K562 (cell line): ENCODE measurements at regions not wholly inside any gene's neighbourhood (a gene's known extent, or its start where the extent isn't known, plus 50 kb on each side); places are given as distances from the start of the nearest gene placed in this dataset.

Experiments
- ATAC-seq: fragments of 200-7000 bp; cut with Tn5 transposase; 3 replicates; pipeline ENCODE4 v1.9.1; 2020; ENCODE audit warnings: moderate library complexity
- BruUV-seq: library from RNA; stranded (reverse); fragments of 400-500 nt; replicated peaks from 2 replicates; lab custom pipeline; 2021; lab: Mats Ljungman, UMichigan
- CTCF ChIA-PET: fragments of 300-600 bp; formaldehyde crosslinking; extraction: SDS; loops from one replicate; lab custom pipeline; 2021; ENCODE audit warnings: low intra/inter-chr PET ratio; lab: Yijun Ruan, JAX
- POLR2A ChIA-PET: fragments of 300-600, 350-650 bp; sonication (Branson Sonifier 250); formaldehyde crosslinking; extraction: SDS; loops from one replicate; lab custom pipeline; 2021; ENCODE audit warnings: antibody characterized with exemption, inconsistent platforms; lab: Yijun Ruan, JAX
- DNase-seq, 4 experiments: peaks; one replicate each; pipeline versions ENCODE4 v3.0.0 to v3.0.0-alpha.2; 2011 to 2018; ENCODE audit warnings: low spot score in 3 of 4, mixed read lengths in 3 of 4; ENCODE audit errors: extremely low read depth in 1 of 4
- FAIRE-seq: peaks from 2 replicates; lab custom pipeline; 2011; peaks lifted over from hg19 to GRCh38; lab: Jason Lieb, UNC
- H2AFZ ChIP-seq: 2 replicates; pipeline ENCODE4 v1.6.0; 2011; ENCODE audit warnings: low read depth, low read length, control low read depth, inconsistent platforms
- H3K27ac ChIP-seq: fragments of 200-600 bp; 3 replicates; pipeline ENCODE4 v1.8.0; 2011; ENCODE audit warnings: low read depth, mild to moderate bottlenecking, control low read depth, inconsistent platforms, low read length, moderate library complexity, mixed read lengths; ENCODE audit errors: extremely low read depth
- H3K27me3 ChIP-seq, 2 experiments: fragments of 300-600 bp in 1 of 2; 2 replicates in 1 of 2; 3 replicates in 1 of 2; pipeline versions ENCODE4 v1.6.0 to v1.8.0; 2011; ENCODE audit warnings: inconsistent platforms in 2 of 2, low read length in 2 of 2, mild to moderate bottlenecking in 1 of 2, mixed read lengths in 1 of 2, moderate library complexity in 1 of 2; ENCODE audit not compliant: control insufficient read depth in 2 of 2, insufficient read depth in 2 of 2
- H3K36me3 ChIP-seq: fragments of 300-600 bp; 3 replicates; pipeline ENCODE4 v1.8.0; 2011; ENCODE audit warnings: mild to moderate bottlenecking, low read length, inconsistent platforms; ENCODE audit not compliant: control insufficient read depth, insufficient read depth
- H3K4me1 ChIP-seq, 2 experiments: fragments of 200-600 bp in 1 of 2; replicated peaks in 1 of 2; 2 replicates in 1 of 2; 3 replicates in 1 of 2; pipeline versions ENCODE4 v1.5.1 to v1.8.0; 2011; ENCODE audit warnings: inconsistent platforms in 2 of 2, low read length in 2 of 2, mild to moderate bottlenecking in 1 of 2, mixed read lengths in 1 of 2, moderate library complexity in 1 of 2; ENCODE audit not compliant: control insufficient read depth in 2 of 2, insufficient read depth in 2 of 2
- H3K4me2 ChIP-seq: 2 replicates; pipeline ENCODE4 v1.6.1; 2011; ENCODE audit warnings: low read length, control low read depth, inconsistent platforms, mixed read lengths; ENCODE audit not compliant: insufficient read depth
- H3K4me3 ChIP-seq: fragments of 200-600 bp; sonication (generic), shearing (Covaris generic); 2 replicates; pipeline ENCODE4 v1.5.1; 2016; ENCODE audit warnings: control low read depth, inconsistent platforms
- H3K79me2 ChIP-seq: fragments of 200-600 bp; 3 replicates; pipeline ENCODE4 v1.8.0; 2011; ENCODE audit warnings: low read length, inconsistent platforms; ENCODE audit not compliant: control insufficient read depth, insufficient read depth
- H3K9ac ChIP-seq, 2 experiments: 2 replicates each; pipeline versions ENCODE4 v1.6.0 to v1.6.1; 2011; ENCODE audit warnings: low read depth in 2 of 2, low read length in 2 of 2, control low read depth in 1 of 2, inconsistent platforms in 1 of 2, mild to moderate bottlenecking in 1 of 2, mixed read lengths in 1 of 2; ENCODE audit not compliant: insufficient read depth in 1 of 2
- H3K9me1 ChIP-seq: one replicate; pipeline ENCODE4 v1.6.0; 2011; ENCODE audit warnings: inconsistent platforms, mild to moderate bottlenecking, low read length, moderate library complexity; ENCODE audit not compliant: control insufficient read depth, insufficient read depth
- H3K9me3 ChIP-seq: replicated peaks from 2 replicates; pipeline ENCODE4 v1.5.1; 2011; ENCODE audit warnings: low read depth, low read length, inconsistent platforms; ENCODE audit not compliant: control insufficient read depth, insufficient read depth
- H4K20me1 ChIP-seq: replicated peaks from 2 replicates; pipeline ENCODE4 v1.6.1; 2011; ENCODE audit warnings: low read length, inconsistent platforms, mixed read lengths; ENCODE audit not compliant: control insufficient read depth, insufficient read depth
- COPS2 ChIP-seq: fragments of 450-650 bp; conservative IDR thresholded peaks from 2 replicates; pipeline ENCODE4 v1.6.1; 2016; ENCODE audit warnings: mild to moderate bottlenecking, moderate library complexity
- KLF16 ChIP-seq: IDR thresholded peaks from 2 replicates; pipeline ENCODE4 v1.6.1; 2016; ENCODE audit warnings: antibody characterized with exemption
- MCM2 ChIP-seq: fragments of 450-650 bp; IDR thresholded peaks from 2 replicates; pipeline ENCODE4 v1.6.1; 2017; ENCODE audit warnings: low read depth, mild to moderate bottlenecking
- NFRKB ChIP-seq: fragments of 450-650 bp; IDR thresholded peaks from 2 replicates; pipeline ENCODE4 v1.6.1; 2016; ENCODE audit warnings: low read depth
- NR1H2 ChIP-seq: sonication (generic); formaldehyde crosslinking; IDR thresholded peaks from 2 replicates; pipeline ENCODE4 v1.4.0; 2020; ENCODE audit warnings: mild to moderate bottlenecking, missing genetic modification reagents
- NR2C2 ChIP-seq, 2 experiments: fragments of 200-800 bp in 1 of 2; sonication (Bioruptor generic) in 1 of 2; sonication (generic) in 1 of 2; formaldehyde crosslinking in 1 of 2; IDR thresholded peaks; 2 replicates each; pipeline versions ENCODE4 v1.6.1 to v1.8.0; 2016 to 2022; ENCODE audit warnings: mild to moderate bottlenecking in 1 of 2, missing compliant biosample characterization in 1 of 2, missing genetic modification characterization in 1 of 2, missing genetic modification reagents in 1 of 2
- SRSF7 ChIP-seq: fragments of 200-400 bp; formaldehyde crosslinking; optimal IDR thresholded peaks from 2 replicates; pipeline ENCODE3; 2017; ENCODE audit warnings: mild to moderate bottlenecking, low read depth, low read length
- TCF7 ChIP-seq: sonication (generic); IDR thresholded peaks from 2 replicates; pipeline ENCODE4 v1.6.1; 2016; ENCODE audit warnings: antibody characterized with exemption, borderline replicate concordance
- WGBS: fragments of 100-300 bp; shearing (Covaris generic); methylation state at CpG from one replicate; pipeline ENCODE4 v1.1.6; 2016; ENCODE audit warnings: low coverage, mixed read lengths; ENCODE audit not compliant: insufficient coverage; ENCODE audit errors: missing lambda C conversion rate; 5-methylcytosine and 5-hydroxymethylcytosine counted together
- in situ Hi-C: fragments of 300-500 bp; cut with MboI; formaldehyde crosslinking; loops from 4 replicates; pipeline ENCODE4 v1.15.0; 2018; ENCODE audit warnings: inconsistent platforms, mixed read lengths
- intact Hi-C: fragments of 100-400 bp; cut with micrococcal nuclease; formaldehyde crosslinking; loops from 2 replicates; pipeline ENCODE4 v1.14.2; 2022
- TF ChIP-seq, protein P1 (sequence below): fragments of 250-450 bp; sonication (Bioruptor Pico); IDR thresholded peaks from 2 replicates; pipeline ENCODE4 v1.5.0; 2021; ENCODE audit warnings: mild to moderate bottlenecking, moderate library complexity

DNA sequence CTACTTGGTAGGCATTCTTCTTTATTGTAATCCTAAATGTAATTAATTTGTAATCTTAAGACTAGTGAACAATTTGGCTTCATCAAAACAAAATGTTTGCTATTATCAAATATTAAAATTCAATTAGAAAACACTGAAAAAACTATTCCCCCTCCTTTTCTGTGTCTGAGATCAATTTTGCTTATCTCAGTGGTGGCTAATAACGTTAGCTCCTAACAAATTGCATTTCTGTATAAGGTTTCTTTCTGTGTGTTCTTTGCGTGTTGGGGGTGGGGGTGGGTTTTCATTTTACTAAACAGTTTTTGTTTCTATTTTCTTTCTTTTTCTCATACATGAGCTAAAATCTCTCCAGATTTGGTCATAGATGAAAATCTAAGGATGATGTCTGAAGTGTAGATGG is 54.0 kb upstream of the EYA4 start (continued):
- TF ChIP-seq, protein P1, sequence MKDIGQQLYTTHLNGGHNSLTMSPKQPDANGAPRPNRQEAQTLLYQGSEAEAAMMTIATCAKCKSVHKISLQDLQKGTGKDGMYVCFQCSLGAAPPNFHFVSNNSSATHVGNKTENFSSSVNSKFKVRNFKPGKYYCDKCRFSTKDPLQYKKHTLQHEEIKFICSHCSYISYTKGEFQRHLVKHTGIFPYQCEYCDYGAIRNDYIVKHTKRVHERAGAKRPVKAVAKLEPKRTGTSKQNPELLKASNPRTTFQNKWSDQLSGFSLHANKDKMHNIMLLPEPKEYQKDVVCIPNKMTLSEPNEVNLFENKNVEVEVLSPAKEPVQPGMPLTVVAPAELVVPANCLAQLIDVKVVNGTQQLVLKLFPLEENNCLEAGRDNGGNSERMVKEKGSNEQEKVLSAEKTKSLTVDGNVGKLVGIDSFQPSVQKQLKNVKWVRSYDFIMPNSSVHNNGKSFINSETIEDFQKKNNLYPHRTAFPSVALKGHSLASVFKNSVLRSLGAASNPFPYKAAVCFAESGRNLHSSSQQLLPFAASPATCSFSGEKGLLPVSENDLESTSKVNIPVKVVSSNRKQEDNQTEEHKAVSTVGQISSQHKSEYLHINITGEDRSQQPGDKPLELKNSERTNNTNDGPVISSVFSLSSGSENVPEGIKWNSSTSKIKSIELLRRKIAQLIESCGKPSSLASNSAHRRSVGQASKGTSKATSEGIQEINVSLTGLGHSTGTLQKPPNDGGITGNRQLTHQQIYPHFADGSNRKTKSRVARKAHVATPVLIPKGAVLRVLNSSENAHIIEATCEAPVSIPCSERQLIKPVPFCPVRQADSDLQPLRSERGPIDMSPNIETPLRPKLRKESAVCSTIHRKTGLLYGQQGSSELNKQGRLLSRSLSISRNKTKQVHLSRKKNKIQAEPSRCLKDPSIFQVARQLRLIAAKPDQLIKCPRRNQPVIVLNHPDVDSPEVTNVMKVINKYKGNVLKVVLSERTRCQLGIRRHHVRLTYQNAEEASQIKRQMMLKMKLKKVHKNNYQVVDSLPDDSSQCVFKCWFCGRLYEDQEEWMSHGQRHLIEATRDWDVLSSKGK (CRISPR knock-in tag): no peak
- TF ChIP-seq TCF7 (no peak), COPS2 (no peak), NR1H2 (CRISPR knock-in tag) (no peak), KLF16 (no peak), SRSF7 (no peak), NFRKB (no peak), MCM2 (no peak)

DNA sequence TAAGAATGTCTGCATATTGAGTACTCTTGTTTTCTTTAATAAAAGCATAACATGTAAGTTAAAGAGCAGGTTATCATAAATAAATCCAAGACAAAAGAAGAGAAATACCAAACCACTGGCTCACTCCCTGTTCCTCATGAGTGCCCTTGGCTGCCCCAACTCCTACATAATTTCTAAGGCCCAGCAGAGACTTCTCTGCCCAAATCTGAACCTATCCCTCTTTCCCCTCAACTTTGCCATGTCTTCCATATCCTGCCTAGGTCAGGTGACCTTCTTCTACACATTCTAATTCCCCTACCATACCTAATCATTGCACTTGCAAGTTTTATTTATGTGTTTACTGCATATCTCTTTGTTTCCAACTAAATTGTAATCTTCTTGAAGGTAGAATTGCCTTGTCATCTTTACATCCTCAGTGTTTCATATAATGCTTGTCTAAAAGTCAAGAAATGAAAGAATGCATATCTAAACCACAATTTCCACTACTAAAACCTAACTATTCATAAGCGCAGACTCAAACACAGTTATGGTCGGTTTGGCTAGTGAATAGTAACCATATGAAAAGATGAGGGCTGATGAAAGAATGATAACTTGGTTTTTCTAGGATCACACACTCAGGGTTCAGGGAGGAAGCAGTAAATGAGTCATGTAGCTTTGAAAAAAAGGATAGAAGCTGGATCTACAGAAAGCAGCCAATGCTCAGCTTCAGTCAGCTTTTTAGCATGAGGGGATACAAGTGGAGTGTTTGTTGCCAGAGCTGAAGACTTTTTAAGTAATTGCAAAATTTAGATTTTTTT is 53.3 kb upstream of the EYA4 start:
- Histone ChIP-seq H3K9me3 (no peaks in the 10 kb centered on the region), H3K9ac (no peak overlapping the region), H3K9me1 (no peaks in the 10 kb centered on the region), H3K27me3 (no peaks in the 10 kb centered on the region), H3K36me3 (no peaks in the 10 kb centered on the region), H3K27ac (no peak overlapping the region), H3K4me3 (no peak overlapping the region), H2AFZ (no peak overlapping the region), H4K20me1 (no peaks in the 10 kb centered on the region), H3K4me2 (no peak overlapping the region)
- in situ Hi-C loops: no loop called here
- WGBS: 0% methylated on average over 2 of the region's 2 CpGs
- no peak for FAIRE-seq
- no TSS peak for BruUV-seq
- ATAC-seq: no peak
- POLR2A ChIA-PET: no interaction called here
- intact Hi-C loops: loop anchor here (10.0 kb wide), 2 partner anchors 327 to 727 kb away; no protein-coding TSS in a partner anchor
- DNase-seq: no peak
- CTCF ChIA-PET: no interaction called here
- TF ChIP-seq KLF16: no peak
- TF ChIP-seq NR2C2 (CRISPR knock-in tag; IDR thresholded peaks at IDR 0.05): no peak
- TF ChIP-seq NR2C2 (tag; IDR thresholded peaks at IDR 0.05): no peak
- TF ChIP-seq, all 486 proteins: peak for 0
- Histone ChIP-seq H3K4me1 (no peaks in the 10 kb centered on the region), H3K79me2 (no peaks in the 10 kb centered on the region)
